GM06990 (cell line): ENCODE measurements at regions not wholly inside any gene's neighbourhood (a gene's known extent, or its start where the extent isn't known, plus 50 kb on each side); places are given as distances from the start of the nearest gene placed in this dataset.
"Not testable (repeated sequence)": the region's sequence is repeated elsewhere in the genome, so short reads cannot be mapped to it uniquely, and the experiment has no call there.

ENCODE experiments used
- DNase-seq: peaks from one replicate; pipeline ENCODE4 v3.0.0-alpha.2; 2011; ENCODE audit not compliant: insufficient read length; ENCODE audit errors: extremely low read depth
- H3K27me3 ChIP-seq: replicated peaks from 2 replicates; pipeline ENCODE4 v1.6.0; 2011; ENCODE audit warnings: low read length; ENCODE audit not compliant: control insufficient read depth, insufficient read depth
- H3K36me3 ChIP-seq: 2 replicates; pipeline ENCODE4 v1.5.1; 2011; ENCODE audit warnings: low read length; ENCODE audit not compliant: control insufficient read depth, insufficient read depth
- H3K4me3 ChIP-seq: replicated peaks from 2 replicates; pipeline ENCODE4 v1.5.1; 2011; ENCODE audit warnings: low read depth, mild to moderate bottlenecking, control low read depth, low read length
- TF ChIP-seq, protein P1 (sequence below): IDR thresholded peaks from 2 replicates; pipeline ENCODE4 v1.5.1; 2011; ENCODE audit warnings: low read length, control low read depth, mild to moderate bottlenecking, inconsistent platforms; ENCODE audit not compliant: insufficient read depth, poor library complexity, severe bottlenecking

DNA sequence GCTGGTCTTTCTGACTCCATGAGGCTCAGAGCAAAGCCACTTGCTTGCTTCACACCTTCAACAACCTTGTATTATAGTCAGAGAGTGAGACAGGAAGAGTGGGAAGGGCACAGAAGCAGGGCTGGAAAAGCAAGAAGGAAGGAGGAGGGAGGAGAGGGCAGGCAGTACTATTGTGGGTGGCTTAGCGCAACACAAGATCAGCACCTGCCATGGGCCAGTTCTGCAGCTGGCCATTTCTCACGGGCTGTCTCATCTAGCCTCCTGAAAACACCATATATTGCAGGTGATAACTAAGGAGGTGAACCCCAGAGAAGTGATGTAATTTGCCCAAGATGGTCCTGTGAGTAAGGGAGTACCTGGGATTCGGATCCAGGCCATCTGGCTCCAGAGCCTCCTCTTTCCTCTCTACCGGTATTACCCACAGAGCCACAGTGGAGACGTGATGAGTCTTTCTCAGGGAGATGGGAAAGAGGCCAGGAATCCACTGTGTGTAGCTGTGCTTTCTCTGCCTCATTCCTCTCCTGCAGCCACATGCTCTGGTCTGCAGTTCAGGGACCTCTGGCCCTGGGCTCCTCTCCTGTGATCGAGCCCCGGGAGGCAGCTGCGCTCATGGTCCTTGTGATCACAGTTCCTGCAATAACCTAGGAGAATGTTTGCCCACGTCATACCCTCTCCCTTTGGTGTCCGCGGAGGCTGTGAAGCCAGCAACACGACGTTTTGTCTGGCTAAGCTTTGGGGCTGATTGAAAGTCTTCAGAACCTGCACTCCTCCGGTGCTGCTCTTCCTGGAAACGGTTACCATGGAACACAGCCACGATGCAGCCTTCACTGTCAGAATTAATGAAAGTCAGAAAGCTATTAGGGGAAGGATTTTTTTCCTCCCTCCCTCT is 178.1 kb upstream of the CCL2 start:
- no peak for DNase-seq
- no peaks in the 10 kb centered on the region for H3K36me3 ChIP-seq
- TF ChIP-seq, protein P1, sequence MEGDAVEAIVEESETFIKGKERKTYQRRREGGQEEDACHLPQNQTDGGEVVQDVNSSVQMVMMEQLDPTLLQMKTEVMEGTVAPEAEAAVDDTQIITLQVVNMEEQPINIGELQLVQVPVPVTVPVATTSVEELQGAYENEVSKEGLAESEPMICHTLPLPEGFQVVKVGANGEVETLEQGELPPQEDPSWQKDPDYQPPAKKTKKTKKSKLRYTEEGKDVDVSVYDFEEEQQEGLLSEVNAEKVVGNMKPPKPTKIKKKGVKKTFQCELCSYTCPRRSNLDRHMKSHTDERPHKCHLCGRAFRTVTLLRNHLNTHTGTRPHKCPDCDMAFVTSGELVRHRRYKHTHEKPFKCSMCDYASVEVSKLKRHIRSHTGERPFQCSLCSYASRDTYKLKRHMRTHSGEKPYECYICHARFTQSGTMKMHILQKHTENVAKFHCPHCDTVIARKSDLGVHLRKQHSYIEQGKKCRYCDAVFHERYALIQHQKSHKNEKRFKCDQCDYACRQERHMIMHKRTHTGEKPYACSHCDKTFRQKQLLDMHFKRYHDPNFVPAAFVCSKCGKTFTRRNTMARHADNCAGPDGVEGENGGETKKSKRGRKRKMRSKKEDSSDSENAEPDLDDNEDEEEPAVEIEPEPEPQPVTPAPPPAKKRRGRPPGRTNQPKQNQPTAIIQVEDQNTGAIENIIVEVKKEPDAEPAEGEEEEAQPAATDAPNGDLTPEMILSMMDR: no peak
- peaks cover 5% of the 10 kb centered on the region for H3K27me3 ChIP-seq
- H3K4me3 ChIP-seq: no peak overlapping the region

GRCh38 chr17:34081269-34081668 is 173.8 kb upstream of the CCL2 start:
- TF ChIP-seq, protein P1: peak; percentile 59
- Histone ChIP-seq H3K36me3 (no peaks in the 10 kb centered on the region), H3K4me3 (no peak overlapping the region), H3K27me3 (peaks cover 4% of the 10 kb centered on the region)
- no peak for DNase-seq

DNA sequence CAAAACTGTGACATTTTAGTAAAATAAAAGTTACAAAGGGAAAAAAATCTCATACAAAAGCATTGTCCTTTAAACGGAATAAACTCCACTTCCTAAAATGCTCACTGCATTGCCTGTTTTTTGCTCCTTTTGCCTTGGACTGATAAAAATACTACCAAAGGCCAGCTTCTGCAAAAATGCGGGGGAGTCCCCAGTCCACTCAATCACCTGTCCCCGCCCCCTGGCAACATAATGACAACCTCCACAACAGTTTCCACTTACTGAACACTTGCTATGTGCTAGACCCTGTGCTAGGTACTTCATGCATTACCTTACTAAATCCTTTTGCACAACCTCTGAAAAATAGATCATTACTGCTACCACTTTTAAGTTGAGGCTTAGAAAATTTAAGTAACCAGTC is 172.7 kb upstream of the CCL2 start:
- TF ChIP-seq, protein P1: no peak
- Histone ChIP-seq H3K36me3 (no peaks in the 10 kb centered on the region), H3K4me3 (no peak overlapping the region), H3K27me3 (no peaks in the 10 kb centered on the region)
- DNase-seq: no peak

DNA sequence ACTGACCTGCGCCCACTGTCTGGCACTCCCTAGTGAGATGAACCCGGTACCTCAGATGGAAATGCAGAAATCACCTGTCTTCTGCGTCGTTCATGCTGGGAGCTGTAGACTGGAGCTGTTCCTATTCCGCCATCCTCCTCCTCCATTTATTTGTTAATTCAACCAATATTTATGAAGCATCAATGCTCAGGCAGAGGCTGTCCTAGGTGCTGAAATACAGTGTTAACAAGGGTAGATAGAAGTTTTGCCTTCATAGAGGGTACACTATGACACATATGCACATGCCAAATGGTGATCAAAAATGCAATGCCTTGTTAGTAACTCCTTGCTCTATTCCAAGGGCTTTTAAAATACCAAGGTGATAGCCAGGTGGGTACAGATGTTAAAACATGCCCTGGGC is 166.0 kb upstream of the CCL2 start:
- not testable (repeated sequence) for H3K4me3 ChIP-seq, H3K27me3 ChIP-seq, DNase-seq, H3K36me3 ChIP-seq

GRCh38 chr17:34090593-34090992 is 164.5 kb upstream of the CCL2 start:
- Histone ChIP-seq H3K4me3 (no peak overlapping the region), H3K36me3 (no peaks in the 10 kb centered on the region), H3K27me3 (no peaks in the 10 kb centered on the region)

DNA sequence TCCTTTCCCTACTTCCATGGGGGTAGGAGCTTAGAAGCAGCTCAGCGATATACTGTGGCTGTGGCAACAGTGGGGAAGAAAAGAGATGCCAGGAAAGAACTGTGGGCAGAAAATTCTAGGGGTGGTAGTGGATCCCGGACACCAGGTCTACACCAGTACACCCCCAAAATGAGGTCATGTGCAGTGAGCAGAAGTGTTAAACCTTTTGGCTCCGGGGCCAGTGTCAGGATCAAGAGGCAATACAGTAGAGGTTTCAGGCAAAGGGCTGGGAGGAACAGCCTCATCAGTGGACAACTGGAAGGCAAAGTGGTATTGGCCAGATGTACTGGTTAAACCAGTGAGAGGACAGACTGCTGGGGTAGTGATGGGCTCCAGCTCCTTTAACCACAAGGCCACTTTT is 163.1 kb upstream of the CCL2 start:
- no peaks in the 10 kb centered on the region for H3K36me3 ChIP-seq
- TF ChIP-seq, protein P1: no peak
- H3K27me3 ChIP-seq: no peaks in the 10 kb centered on the region
- DNase-seq: no peak
- H3K4me3 ChIP-seq: no peak overlapping the region

More at GRCh38 chr17:34090593-34090992, 164.5 kb upstream of the CCL2 start:
- no peak for DNase-seq
- TF ChIP-seq, protein P1: no peak
